ENCODE measurements at regions not wholly inside any gene's neighbourhood (a gene's known extent, or its start where the extent isn't known, plus 50 kb on each side); places are given as distances from the start of the nearest gene placed in this dataset.

- TF ChIP-seq ZBTB4 (CRISPR knock-in tag; IDR thresholded peaks at IDR 0.05; ENCODE audit: borderline replicate concordance) (0 out of 2 replicates have a peak, but pooled peaks have one; percentile 59), ZNF691 (CRISPR knock-in tag; IDR thresholded peaks at IDR 0.05; ENCODE audit: borderline replicate concordance, low read depth) (no peak), FOXA1 (IDR thresholded peaks at IDR 0.05) (no peak), FOXA1 (CRISPR knock-in tag; IDR thresholded peaks at IDR 0.05) (no peak), ZNF816 (CRISPR knock-in tag; IDR thresholded peaks at IDR 0.05; ENCODE audit: borderline replicate concordance) (no peak), POGZ (CRISPR knock-in tag; IDR thresholded peaks at IDR 0.05) (peak; percentile 11; the same call in 1 of the 2 replicates), PHF8 (CRISPR knock-in tag; IDR thresholded peaks at IDR 0.05) (no peak), TARDBP (CRISPR knock-in tag; IDR thresholded peaks at IDR 0.05) (no peak), PHF5A (CRISPR knock-in tag; IDR thresholded peaks at IDR 0.05; ENCODE audit: low read depth, unreplicated experiment) (no peak), ZNF451 (CRISPR knock-in tag; IDR thresholded peaks at IDR 0.05) (no peak), AKAP8 (CRISPR knock-in tag; IDR thresholded peaks at IDR 0.05) (no peak), FOXP4 (CRISPR knock-in tag; IDR thresholded peaks at IDR 0.05) (no peak), RFXAP (CRISPR knock-in tag; IDR thresholded peaks at IDR 0.05; ENCODE audit: borderline replicate concordance) (no peak), ZNF768 (CRISPR knock-in tag; IDR thresholded peaks at IDR 0.05) (no peak), ZNF343 (CRISPR knock-in tag; IDR thresholded peaks at IDR 0.05) (no peak), FLYWCH1 (CRISPR knock-in tag; IDR thresholded peaks at IDR 0.05) (no peak), ZBTB42 (CRISPR knock-in tag; IDR thresholded peaks at IDR 0.05) (no peak), ZMYM4 (CRISPR knock-in tag; IDR thresholded peaks at IDR 0.05) (peak; percentile 82), ZNF234 (CRISPR knock-in tag; conservative IDR thresholded peaks at IDR 0.05) (no peak), TBX2 (CRISPR knock-in tag; IDR thresholded peaks at IDR 0.05; ENCODE audit: borderline replicate concordance) (no peak), ZNF670 (CRISPR knock-in tag; IDR thresholded peaks at IDR 0.05; ENCODE audit: borderline replicate concordance) (no peak), DRAP1 (CRISPR knock-in tag; IDR thresholded peaks at IDR 0.05) (peak; percentile 59; the same call in 1 of the 2 replicates), ZNF460 (CRISPR knock-in tag; IDR thresholded peaks at IDR 0.05; ENCODE audit: borderline replicate concordance) (no peak), HMGA1 (CRISPR knock-in tag; conservative IDR thresholded peaks at IDR 0.05) (no peak), TEAD3 (CRISPR knock-in tag; optimal IDR thresholded peaks at IDR 0.05; ENCODE audit: borderline replicate concordance) (no peak), TEF (CRISPR knock-in tag; IDR thresholded peaks at IDR 0.05) (no peak)
These were observed 64.6 kb downstream of the KPNA2 start (continued) for GRCh38 chr17:68100000-68100641.

All from HepG2 (cell line).